Fibroblast of lung (primary cell): ENCODE measurements at regions not wholly inside any gene's neighbourhood (a gene's known extent, or its start where the extent isn't known, plus 50 kb on each side); places are given as distances from the start of the nearest gene placed in this dataset.
A peak's percentile ranks its signal among the peaks of the same experiment; 100 is the strongest.

Experiments
- DNase-seq, 2 donors: peaks; one replicate each; pipeline versions ENCODE4 v3.0.0 to v3.0.0-alpha.2; 2010; ENCODE audit warnings: low read depth in 2 of 2
- H2AFZ ChIP-seq: 2 replicates; pipeline ENCODE4 v1.5.1; 2012; ENCODE audit warnings: low read length, control low read depth, inconsistent platforms
- H3K27ac ChIP-seq: 2 replicates; pipeline ENCODE4 v1.5.1; 2011; ENCODE audit warnings: low read length, control low read depth; ENCODE audit not compliant: insufficient read depth
- H3K27me3 ChIP-seq: 2 replicates; pipeline ENCODE4 v1.5.1; 2011; ENCODE audit warnings: mild to moderate bottlenecking, low read length; ENCODE audit not compliant: control insufficient read depth, insufficient read depth
- H3K36me3 ChIP-seq: 2 replicates; pipeline ENCODE4 v1.5.1; 2011; ENCODE audit warnings: low read length; ENCODE audit not compliant: control insufficient read depth, insufficient read depth
- H3K4me1 ChIP-seq: 2 replicates; pipeline ENCODE4 v1.5.1; 2011; ENCODE audit warnings: low read length; ENCODE audit not compliant: control insufficient read depth, insufficient read depth; ENCODE audit errors: extremely low read depth
- H3K4me2 ChIP-seq: 2 replicates; pipeline ENCODE4 v1.5.1; 2011; ENCODE audit warnings: low read length, control low read depth; ENCODE audit not compliant: insufficient read depth; ENCODE audit errors: extremely low read depth
- H3K4me3 ChIP-seq, 4 experiments: fragments of 200-600 bp in 1 of 4; sonication (generic) in 1 of 4; replicated peaks in 1 of 4; 2 replicates each; pipeline ENCODE4 v1.5.1; 2011 to 2016; ENCODE audit warnings: low read length in 4 of 4, low read depth in 3 of 4, mild to moderate bottlenecking in 3 of 4, control low read depth in 2 of 4, inconsistent platforms in 1 of 4, mixed read lengths in 1 of 4; ENCODE audit not compliant: insufficient read depth in 1 of 4; ENCODE audit errors: control extremely low read depth in 1 of 4
- H3K79me2 ChIP-seq: 2 replicates; pipeline ENCODE4 v1.5.1; 2012; ENCODE audit warnings: mild to moderate bottlenecking, low read length, inconsistent platforms; ENCODE audit not compliant: control insufficient read depth, insufficient read depth
- H3K9ac ChIP-seq: 2 replicates; pipeline ENCODE4 v1.5.1; 2011; ENCODE audit warnings: mild to moderate bottlenecking, low read length, control low read depth; ENCODE audit not compliant: insufficient read depth
- H3K9me3 ChIP-seq: 2 replicates; pipeline ENCODE4 v1.5.1; 2012; ENCODE audit warnings: low read depth, low read length; ENCODE audit not compliant: control insufficient read depth, insufficient read depth
- H4K20me1 ChIP-seq: 2 replicates; pipeline ENCODE4 v1.5.1; 2011; ENCODE audit warnings: low read length; ENCODE audit not compliant: control insufficient read depth, insufficient read depth; ENCODE audit errors: extremely low read depth
- CTCF ChIP-seq, 2 donors: IDR thresholded peaks in 1 of 2; conservative IDR thresholded peaks in 1 of 2; 1 replicate in 1 of 2; 2 replicates in 1 of 2; pipeline ENCODE4 v1.5.1; 2011 to 2012; ENCODE audit warnings: low read length in 2 of 2, control low read depth in 1 of 2, inconsistent platforms in 1 of 2, low read depth in 1 of 2, mild to moderate bottlenecking in 1 of 2
- EZH2 ChIP-seq: IDR thresholded peaks from 2 replicates; pipeline ENCODE4 v1.5.1; 2012; ENCODE audit warnings: low read length, control low read depth, mild to moderate bottlenecking; ENCODE audit errors: missing control alignments

DNA sequence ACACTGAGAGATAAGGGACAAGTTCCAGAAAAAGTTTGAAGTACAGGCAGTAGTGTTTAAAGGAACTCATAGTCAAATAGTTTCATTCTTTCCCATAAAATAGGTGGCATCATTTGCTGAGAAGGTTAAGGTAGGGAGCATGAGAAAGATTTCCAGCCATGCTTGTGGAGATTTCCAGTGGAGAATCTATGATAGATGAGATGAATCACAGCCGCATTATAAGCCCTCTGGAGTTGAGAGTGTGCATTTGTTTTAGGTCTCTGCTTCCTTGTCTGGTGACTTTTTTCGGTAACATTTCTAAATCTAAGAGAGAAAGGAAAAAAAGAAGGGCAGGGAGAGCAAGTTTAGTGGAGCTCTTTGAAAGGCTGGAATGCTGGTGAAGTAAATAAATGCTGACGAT, 108.7 kb downstream of the DISP1 start:
- peak in 1 of 2 donors; percentile 30 for DNase-seq
- Histone ChIP-seq H3K9ac (no peak overlapping the region), H3K27ac (no peak overlapping the region), H3K36me3 (no peaks in the 10 kb centered on the region), H4K20me1 (no peaks in the 10 kb centered on the region), H3K4me2 (no peak overlapping the region), H2AFZ (no peak overlapping the region), H3K9me3 (no peaks in the 10 kb centered on the region), H3K27me3 (no peaks in the 10 kb centered on the region), H3K4me3 (no peak overlapping the region), H3K79me2 (no peaks in the 10 kb centered on the region), H3K4me1 (peaks cover 11% of the 10 kb centered on the region)
- TF ChIP-seq CTCF (conservative IDR thresholded peaks at IDR 0.05 in 1 of 2, IDR thresholded peaks at IDR 0.05 in 1 of 2; ENCODE audit: low read depth in 1 of 2, low read length in 2 of 2) (no peak), EZH2 (no peak)

GRCh38 chr1:222924136-222924706, 109.4 kb downstream of the DISP1 start:
- no peaks in the 10 kb centered on the region for H3K9me3 ChIP-seq
- DNase-seq: no peak
- no peaks in the 10 kb centered on the region for H3K79me2 ChIP-seq
- peaks cover 8% of the 10 kb centered on the region for H3K4me1 ChIP-seq
- H3K4me3 ChIP-seq: no peak overlapping the region
- no peak overlapping the region for H3K9ac ChIP-seq
- no peaks in the 10 kb centered on the region for H3K27me3 ChIP-seq
- H4K20me1 ChIP-seq: no peaks in the 10 kb centered on the region
- H3K27ac ChIP-seq: no peak overlapping the region
- TF ChIP-seq EZH2 (no peak), CTCF (conservative IDR thresholded peaks at IDR 0.05 in 1 of 2, IDR thresholded peaks at IDR 0.05 in 1 of 2; ENCODE audit: low read depth in 1 of 2, low read length in 2 of 2) (no peak)
- H2AFZ ChIP-seq: no peak overlapping the region
- H3K36me3 ChIP-seq: no peaks in the 10 kb centered on the region
- H3K4me2 ChIP-seq: no peak overlapping the region

DNA sequence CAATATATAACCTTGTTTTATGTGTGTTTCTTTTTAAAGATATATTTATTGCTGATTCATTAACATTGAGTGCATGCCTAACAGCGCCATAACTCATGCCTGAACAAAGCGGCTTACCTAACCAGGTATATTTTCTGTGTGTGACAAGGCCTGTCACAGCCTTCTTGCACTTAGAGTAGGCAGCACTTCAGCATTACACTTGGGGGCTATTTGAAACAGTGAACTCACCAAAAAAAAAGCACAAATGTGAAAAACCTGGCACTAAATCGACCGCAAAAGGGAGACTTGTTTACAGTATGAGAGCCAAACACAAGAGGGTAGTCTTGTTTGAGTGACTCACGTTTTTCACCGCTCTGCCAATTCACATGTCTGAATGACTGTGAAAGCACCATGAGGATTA, 111.7 kb downstream of the DISP1 start:
- TF ChIP-seq EZH2: no peak
- peaks cover 6% of the 10 kb centered on the region for H3K4me1 ChIP-seq
- H3K4me2 ChIP-seq: no peak overlapping the region
- DNase-seq: peak; percentile 88 to 91
- no peak overlapping the region for H3K9ac ChIP-seq
- no peaks in the 10 kb centered on the region for H3K36me3 ChIP-seq
- no peak overlapping the region for H2AFZ ChIP-seq
- no peak overlapping the region for H3K27ac ChIP-seq
- H3K79me2 ChIP-seq: no peaks in the 10 kb centered on the region
- no peaks in the 10 kb centered on the region for H3K27me3 ChIP-seq
- H3K9me3 ChIP-seq: no peaks in the 10 kb centered on the region
- no peaks in the 10 kb centered on the region for H4K20me1 ChIP-seq
- no peak overlapping the region for H3K4me3 ChIP-seq
